ENCODE measurements at regions not wholly inside any gene's neighbourhood (a gene's known extent, or its start where the extent isn't known, plus 50 kb on each side); places are given as distances from the start of the nearest gene placed in this dataset.

DNA sequence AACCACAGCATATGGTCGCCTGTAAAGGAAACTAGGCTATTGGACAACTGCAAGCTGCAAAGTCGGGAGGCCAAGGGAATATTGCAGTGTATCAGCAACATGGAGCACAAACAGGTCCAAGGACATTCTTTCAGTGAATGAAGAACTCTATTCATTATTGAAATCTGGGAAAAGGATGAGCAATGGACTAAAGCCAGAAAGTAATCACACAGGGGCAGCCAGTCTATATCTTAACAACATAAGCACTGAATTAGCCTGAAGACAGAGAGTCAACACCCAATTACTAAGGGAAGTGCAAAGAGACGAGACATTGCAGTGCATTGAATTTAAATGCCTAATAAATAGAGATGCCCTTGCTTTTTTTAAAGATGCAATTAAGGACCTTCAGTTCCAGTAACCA lies 615.5 kb upstream of the SETBP1 start:
- no peaks in the 10 kb centered on the region for H3K36me3 Mint-ChIP-seq (ENCODE audit: unreplicated experiment)
- H3K4me3 Mint-ChIP-seq (ENCODE audit: unreplicated experiment): no peak overlapping the region
- TF ChIP-seq CTCF (IDR thresholded peaks at IDR 0.05; ENCODE audit: partially characterized antibody, unreplicated experiment): no peak
- no peak for DNase-seq
- no peaks in the 10 kb centered on the region for H3K27me3 Mint-ChIP-seq (ENCODE audit: unreplicated experiment)
- H3K27ac Mint-ChIP-seq (ENCODE audit: unreplicated experiment): no peak overlapping the region
- H3K9me3 Mint-ChIP-seq (ENCODE audit: unreplicated experiment): no peaks in the 10 kb centered on the region
- no peaks in the 10 kb centered on the region for H3K4me1 Mint-ChIP-seq (ENCODE audit: low read depth, unreplicated experiment)

- no peak overlapping the region for H3K4me3 Mint-ChIP-seq (ENCODE audit: unreplicated experiment)
- H3K4me1 Mint-ChIP-seq (ENCODE audit: low read depth, unreplicated experiment): no peaks in the 10 kb centered on the region
These were observed 614.1 kb upstream of the SETBP1 start for GRCh38 chr18:44066541-44066940.

DNA sequence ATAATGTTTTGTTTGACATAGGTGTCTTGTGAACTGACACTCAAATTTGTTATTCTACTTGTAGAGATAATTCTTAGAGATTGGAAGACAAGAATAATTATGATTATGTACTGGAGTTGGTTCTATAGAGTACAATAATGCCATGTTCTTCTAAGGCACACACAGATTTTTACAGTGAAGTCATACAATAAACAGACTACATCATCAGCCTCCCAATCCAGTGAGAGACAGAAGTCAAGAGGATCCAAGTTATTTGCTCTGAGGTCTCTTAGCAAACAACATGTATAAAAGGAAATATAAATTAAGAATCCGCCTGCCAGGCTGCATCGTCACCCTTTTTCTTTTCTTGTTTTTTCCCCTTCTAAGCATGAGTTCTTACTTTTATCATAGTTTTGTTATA lies 613.5 kb upstream of the SETBP1 start:
- H3K27me3 Mint-ChIP-seq (ENCODE audit: unreplicated experiment): no peaks in the 10 kb centered on the region
- H3K4me3 Mint-ChIP-seq (ENCODE audit: unreplicated experiment): no peak overlapping the region
- no peaks in the 10 kb centered on the region for H3K4me1 Mint-ChIP-seq (ENCODE audit: low read depth, unreplicated experiment)
- no peaks in the 10 kb centered on the region for H3K9me3 Mint-ChIP-seq (ENCODE audit: unreplicated experiment)
- H3K36me3 Mint-ChIP-seq (ENCODE audit: unreplicated experiment): no peaks in the 10 kb centered on the region
- H3K27ac Mint-ChIP-seq (ENCODE audit: unreplicated experiment): no peak overlapping the region
- TF ChIP-seq CTCF (IDR thresholded peaks at IDR 0.05; ENCODE audit: partially characterized antibody, unreplicated experiment): no peak
- no peak for DNase-seq

More at GRCh38 chr18:44066541-44066940, 614.1 kb upstream of the SETBP1 start:
- Mint-ChIP-seq H3K36me3 (ENCODE audit: unreplicated experiment) (no peaks in the 10 kb centered on the region), H3K9me3 (ENCODE audit: unreplicated experiment) (no peaks in the 10 kb centered on the region), H3K27ac (ENCODE audit: unreplicated experiment) (no peak overlapping the region), H3K27me3 (ENCODE audit: unreplicated experiment) (no peaks in the 10 kb centered on the region)
- TF ChIP-seq CTCF (IDR thresholded peaks at IDR 0.05; ENCODE audit: partially characterized antibody, unreplicated experiment): no peak
- DNase-seq: no peak

- Mint-ChIP-seq H3K27me3 (ENCODE audit: unreplicated experiment) (no peaks in the 10 kb centered on the region), H3K36me3 (ENCODE audit: unreplicated experiment) (no peaks in the 10 kb centered on the region), H3K4me3 (ENCODE audit: unreplicated experiment) (no peak overlapping the region), H3K27ac (ENCODE audit: unreplicated experiment) (no peak overlapping the region), H3K4me1 (ENCODE audit: low read depth, unreplicated experiment) (no peaks in the 10 kb centered on the region), H3K9me3 (ENCODE audit: unreplicated experiment) (no peaks in the 10 kb centered on the region)
- no peak for DNase-seq
- no peak for TF ChIP-seq CTCF (IDR thresholded peaks at IDR 0.05; ENCODE audit: partially characterized antibody, unreplicated experiment)
These were observed 605.6 kb upstream of the SETBP1 start for GRCh38 chr18:44075038-44075437.

GRCh38 chr18:44079606-44080005 lies 601.1 kb upstream of the SETBP1 start:
- Mint-ChIP-seq H3K27me3 (ENCODE audit: unreplicated experiment) (no peaks in the 10 kb centered on the region), H3K4me1 (ENCODE audit: low read depth, unreplicated experiment) (no peaks in the 10 kb centered on the region), H3K4me3 (ENCODE audit: unreplicated experiment) (no peak overlapping the region), H3K27ac (ENCODE audit: unreplicated experiment) (no peak overlapping the region), H3K36me3 (ENCODE audit: unreplicated experiment) (no peaks in the 10 kb centered on the region), H3K9me3 (ENCODE audit: unreplicated experiment) (no peaks in the 10 kb centered on the region)
- DNase-seq: no peak
- no peak for TF ChIP-seq CTCF (IDR thresholded peaks at IDR 0.05; ENCODE audit: partially characterized antibody, unreplicated experiment)

All from glutamatergic neuron (in vitro differentiated cells).